GM12878 (cell line): ENCODE measurements at regions not wholly inside any gene's neighbourhood (a gene's known extent, or its start where the extent isn't known, plus 50 kb on each side); places are given as distances from the start of the nearest gene placed in this dataset.

ENCODE experiments used
- ATAC-seq: fragments of 200-7000 bp; cut with Tn5 transposase; 3 replicates; pipeline ENCODE4 v1.9.1; 2020; ENCODE audit warnings: mild to moderate bottlenecking, moderate library complexity
- BruUV-seq: library from RNA; stranded (reverse); fragments of 400-500 nt; replicated peaks from 2 replicates; lab custom pipeline; 2021; lab: Mats Ljungman, UMichigan
- CTCF ChIA-PET: fragments of 300-600 bp; sonication (Branson Sonifier 250); formaldehyde crosslinking; extraction: SDS; loops from one replicate; lab custom pipeline; 2021; ENCODE audit warnings: inconsistent platforms; lab: Yijun Ruan, JAX
- POLR2A ChIA-PET: fragments of 350-600 bp; formaldehyde crosslinking; extraction: SDS; loops from one replicate; lab custom pipeline; 2021; ENCODE audit warnings: inconsistent platforms; lab: Charles Lee
- RAD21 ChIA-PET: fragments of 300-600 bp; sonication (Branson Sonifier 250); formaldehyde crosslinking; loops from one replicate; lab custom pipeline; 2023; ENCODE audit warnings: antibody characterized with exemption; ENCODE audit not compliant: unreplicated experiment; lab: Charles Lee
- SMC1A ChIA-PET: fragments of 300-600 bp; sonication (Branson Sonifier 250); formaldehyde crosslinking; loops from one replicate; lab custom pipeline; 2023; ENCODE audit not compliant: unreplicated experiment, uncharacterized antibody; lab: Charles Lee
- DNase-seq: peaks from one replicate; pipeline ENCODE4 v3.0.0-alpha.2; 2011; ENCODE audit warnings: low read depth, low spot score
- FAIRE-seq: peaks from 3 replicates; lab custom pipeline; 2011; peaks lifted over from hg19 to GRCh38; lab: Jason Lieb, UNC
- H2AFZ ChIP-seq: 2 replicates; pipeline ENCODE4 v1.6.0; 2011; ENCODE audit warnings: low read depth, low read length, control low read depth; ENCODE audit not compliant: control insufficient read depth
- H3K27ac ChIP-seq: 2 replicates; pipeline ENCODE4 v1.5.1; 2011; ENCODE audit warnings: control low read depth; ENCODE audit not compliant: control insufficient read depth, insufficient read depth
- H3K27me3 ChIP-seq, 2 experiments: replicated peaks in 1 of 2; 2 replicates each; pipeline versions ENCODE4 v1.6.0 to v1.6.1; 2011; ENCODE audit warnings: low read length in 1 of 2; ENCODE audit not compliant: control insufficient read depth in 2 of 2, insufficient read depth in 2 of 2
- H3K36me3 ChIP-seq, 2 experiments: 2 replicates each; pipeline ENCODE4 v1.5.1; 2011; ENCODE audit warnings: low read length in 1 of 2; ENCODE audit not compliant: control insufficient read depth in 2 of 2, insufficient read depth in 2 of 2
- H3K4me1 ChIP-seq: 2 replicates; pipeline ENCODE4 v1.6.1; 2011; ENCODE audit warnings: mild to moderate bottlenecking, low read length, moderate library complexity, mixed read lengths; ENCODE audit not compliant: control insufficient read depth, insufficient read depth
- H3K4me2 ChIP-seq: 2 replicates; pipeline ENCODE4 v1.6.0; 2011; ENCODE audit warnings: control low read depth; ENCODE audit not compliant: control insufficient read depth, insufficient read depth
- H3K4me3 ChIP-seq: fragments of 200-600 bp; sonication (generic); 2 replicates; pipeline ENCODE4 v1.5.1; 2016
- H3K79me2 ChIP-seq: 2 replicates; pipeline ENCODE4 v1.6.0; 2011; ENCODE audit warnings: low read length; ENCODE audit not compliant: control insufficient read depth, insufficient read depth
- H3K9ac ChIP-seq: 2 replicates; pipeline ENCODE4 v1.8.0; 2011; ENCODE audit warnings: low read length, control low read depth, mixed read lengths; ENCODE audit not compliant: control insufficient read depth, insufficient read depth
- H3K9me3 ChIP-seq: replicated peaks from 3 replicates; pipeline ENCODE4 v1.5.1; 2011; ENCODE audit warnings: mild to moderate bottlenecking, low read length; ENCODE audit not compliant: control insufficient read depth, insufficient read depth
- H4K20me1 ChIP-seq: 2 replicates; pipeline ENCODE4 v1.6.0; 2011; ENCODE audit not compliant: control insufficient read depth, insufficient read depth
- ASH2L ChIP-seq: fragments of 300-600, 200-600 bp; sonication (generic); IDR thresholded peaks from 2 replicates; pipeline ENCODE4 v1.6.1; 2017; ENCODE audit warnings: low read depth, mild to moderate bottlenecking, borderline replicate concordance
- BACH1 ChIP-seq: fragments of 450-650 bp; IDR thresholded peaks from 2 replicates; pipeline ENCODE4 v1.6.1; 2017; ENCODE audit warnings: mild to moderate bottlenecking, borderline replicate concordance
- E2F4 ChIP-seq: IDR thresholded peaks from 2 replicates; pipeline ENCODE4 v1.6.1; 2012; ENCODE audit warnings: low read depth, low read length, improper control_type of control experiment
- GATAD2B ChIP-seq: fragments of 450-650 bp; conservative IDR thresholded peaks from 2 replicates; pipeline ENCODE4 v1.6.1; 2017; ENCODE audit warnings: low read depth, mild to moderate bottlenecking, moderate library complexity
- MAX ChIP-seq: IDR thresholded peaks from 2 replicates; pipeline ENCODE4 v1.6.1; 2012; ENCODE audit warnings: low read depth, low read length, improper control_type of control experiment
- MYC ChIP-seq: IDR thresholded peaks from 2 replicates; pipeline ENCODE4 v1.6.1; 2011; ENCODE audit warnings: mild to moderate bottlenecking, low read length, moderate library complexity, inconsistent platforms; ENCODE audit not compliant: insufficient read depth, insufficient replicate concordance, insufficient read length, severe bottlenecking
- PAX8 ChIP-seq: fragments of 450-650 bp; IDR thresholded peaks from 2 replicates; pipeline ENCODE4 v1.6.1; 2017; ENCODE audit warnings: mild to moderate bottlenecking, moderate library complexity
- RFX5 ChIP-seq: IDR thresholded peaks from 2 replicates; pipeline ENCODE4 v1.6.1; 2011; ENCODE audit warnings: low read depth, low read length, improper control_type of control experiment
- SMC3 ChIP-seq: IDR thresholded peaks from 2 replicates; pipeline ENCODE4 v1.6.1; 2011; ENCODE audit warnings: low read length, improper control_type of control experiment, borderline replicate concordance
- SP1 ChIP-seq: IDR thresholded peaks from one replicate; pipeline ENCODE4 v1.6.1; 2011; ENCODE audit warnings: low read depth, low read length
- TCF7 ChIP-seq: IDR thresholded peaks from 2 replicates; pipeline ENCODE4 v1.6.1; 2014; ENCODE audit warnings: antibody characterized with exemption, borderline replicate concordance
- in situ Hi-C: fragments of 300-500 bp; cut with MboI; formaldehyde crosslinking; loops from 9 replicates; pipeline ENCODE4 v1.14.3; 2018; ENCODE audit warnings: mixed read lengths
- intact Hi-C: fragments of 100-400 bp; cut with micrococcal nuclease; formaldehyde crosslinking; loops from one replicate; pipeline ENCODE4 v1.14.2; 2022; ENCODE audit not compliant: unreplicated experiment

GRCh38 chr4:132759199-132759780, 389.8 kb upstream of the PCDH10 start:
- Histone ChIP-seq H3K4me1 (no peaks in the 10 kb centered on the region), H3K9ac (no peak overlapping the region), H3K79me2 (no peaks in the 10 kb centered on the region), H3K27me3 (no peaks in the 10 kb centered on the region), H3K36me3 (no peaks in the 10 kb centered on the region), H3K4me3 (no peak overlapping the region), H2AFZ (no peak overlapping the region), H4K20me1 (no peaks in the 10 kb centered on the region), H3K27ac (no peak overlapping the region), H3K4me2 (no peak overlapping the region), H3K9me3 (no peaks in the 10 kb centered on the region)
- no peak for TF ChIP-seq BACH1
- TF ChIP-seq SP1, result no peak
- TF ChIP-seq PAX8, result no peak
- TF ChIP-seq MAX, result no peak
- no peak for TF ChIP-seq E2F4
- TF ChIP-seq TCF7, result no peak
- TF ChIP-seq RFX5, result no peak
- TF ChIP-seq ASH2L, result no peak
- no peak for TF ChIP-seq SMC3
- TF ChIP-seq MYC, result no peak
- TF ChIP-seq GATAD2B, result no peak
- BruUV-seq, result no TSS peak
- FAIRE-seq (no peak), DNase-seq (no peak), ATAC-seq (no peak)
- ChIA-PET SMC1A (no interaction called here), POLR2A (no interaction called here), CTCF (no interaction called here), RAD21 (no interaction called here)
- intact Hi-C loops, result no loop called here
- in situ Hi-C loops, result no loop called here
